ENCODE measurements at regions not wholly inside any gene's neighbourhood (a gene's known extent, or its start where the extent isn't known, plus 50 kb on each side); places are given as distances from the start of the nearest gene placed in this dataset.

DNA sequence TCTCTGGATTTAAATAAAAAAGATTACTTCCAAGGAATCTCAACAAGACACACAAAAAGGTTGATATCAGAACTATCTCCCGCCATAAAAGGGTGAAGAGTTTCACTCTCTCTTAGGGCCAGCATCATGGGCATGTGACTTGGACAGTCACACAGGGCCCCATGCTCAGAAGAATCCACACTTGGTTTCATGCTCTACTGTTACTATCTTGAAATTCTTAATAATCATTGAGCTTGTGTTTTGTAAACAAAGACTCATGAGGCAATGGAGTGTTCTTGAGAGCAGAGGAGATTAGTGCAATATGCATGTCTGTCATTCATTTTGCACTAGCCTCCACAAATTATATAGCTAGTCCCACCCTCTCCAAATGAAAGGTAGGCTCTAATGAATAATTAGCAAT lies 58.4 kb downstream of the HMHB1 start:
- peaks cover 44% of the 10 kb centered on the region for H3K4me1 Mint-ChIP-seq (ENCODE audit: unreplicated experiment)
- H3K36me3 Mint-ChIP-seq: peaks cover 4% of the 10 kb centered on the region
- no peak overlapping the region for H3K4me3 Mint-ChIP-seq
- no peaks in the 10 kb centered on the region for H3K27me3 Mint-ChIP-seq
- H3K9me3 Mint-ChIP-seq: no peaks in the 10 kb centered on the region
- TF ChIP-seq, protein P1, sequence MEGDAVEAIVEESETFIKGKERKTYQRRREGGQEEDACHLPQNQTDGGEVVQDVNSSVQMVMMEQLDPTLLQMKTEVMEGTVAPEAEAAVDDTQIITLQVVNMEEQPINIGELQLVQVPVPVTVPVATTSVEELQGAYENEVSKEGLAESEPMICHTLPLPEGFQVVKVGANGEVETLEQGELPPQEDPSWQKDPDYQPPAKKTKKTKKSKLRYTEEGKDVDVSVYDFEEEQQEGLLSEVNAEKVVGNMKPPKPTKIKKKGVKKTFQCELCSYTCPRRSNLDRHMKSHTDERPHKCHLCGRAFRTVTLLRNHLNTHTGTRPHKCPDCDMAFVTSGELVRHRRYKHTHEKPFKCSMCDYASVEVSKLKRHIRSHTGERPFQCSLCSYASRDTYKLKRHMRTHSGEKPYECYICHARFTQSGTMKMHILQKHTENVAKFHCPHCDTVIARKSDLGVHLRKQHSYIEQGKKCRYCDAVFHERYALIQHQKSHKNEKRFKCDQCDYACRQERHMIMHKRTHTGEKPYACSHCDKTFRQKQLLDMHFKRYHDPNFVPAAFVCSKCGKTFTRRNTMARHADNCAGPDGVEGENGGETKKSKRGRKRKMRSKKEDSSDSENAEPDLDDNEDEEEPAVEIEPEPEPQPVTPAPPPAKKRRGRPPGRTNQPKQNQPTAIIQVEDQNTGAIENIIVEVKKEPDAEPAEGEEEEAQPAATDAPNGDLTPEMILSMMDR (conservative IDR thresholded peaks at IDR 0.05): no peak
- DNase-seq (ENCODE audit: extremely low spot score, unreplicated experiment): no peak
- H3K27ac Mint-ChIP-seq: peak overlapping the region; percentile 27

DNA sequence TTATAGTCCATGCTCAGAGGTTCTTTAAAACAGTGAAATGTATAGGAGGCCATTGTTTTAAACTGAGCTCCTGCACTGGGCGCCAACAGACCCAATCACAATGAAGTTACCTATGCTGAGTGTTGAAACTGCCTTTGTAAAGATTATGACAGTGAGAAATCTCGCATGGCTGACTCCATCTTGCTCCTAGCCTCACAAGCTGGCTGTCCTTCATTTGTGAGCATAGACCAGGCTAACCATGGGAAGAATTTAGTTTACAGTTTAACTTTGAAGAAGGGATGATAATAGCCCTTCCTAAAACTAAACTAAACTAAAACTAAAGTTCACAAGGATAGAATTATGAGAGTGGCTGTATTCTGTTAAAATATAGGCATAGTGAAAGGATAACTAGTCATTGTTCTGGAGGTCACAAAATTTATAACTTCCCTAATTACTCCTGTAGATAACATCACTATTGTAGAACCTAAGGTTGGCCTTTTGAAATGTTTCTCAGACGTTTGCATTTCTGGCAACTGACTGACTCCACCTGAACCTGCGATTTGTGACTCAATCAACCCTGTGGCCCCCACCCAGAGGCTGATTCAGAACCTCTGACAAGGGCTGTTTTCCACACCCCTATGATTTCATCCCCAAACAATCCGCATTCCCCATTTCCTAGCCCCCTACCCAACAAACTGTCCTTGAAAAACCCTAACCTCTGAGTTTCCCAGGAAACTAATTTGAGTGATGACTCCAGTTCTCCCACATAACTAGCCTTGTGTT lies 59.1 kb downstream of the HMHB1 start:
- peaks cover 4% of the 10 kb centered on the region for H3K36me3 Mint-ChIP-seq
- no peaks in the 10 kb centered on the region for H3K27me3 Mint-ChIP-seq
- peaks cover 40% of the 10 kb centered on the region for H3K4me1 Mint-ChIP-seq (ENCODE audit: unreplicated experiment)
- no peak for DNase-seq (ENCODE audit: extremely low spot score, unreplicated experiment)
- peak overlapping the region; percentile 42 for H3K4me3 Mint-ChIP-seq
- peak overlapping the region; percentile 82 for H3K27ac Mint-ChIP-seq
- no peaks in the 10 kb centered on the region for H3K9me3 Mint-ChIP-seq
- TF ChIP-seq, protein P1 (conservative IDR thresholded peaks at IDR 0.05): no peak

DNA sequence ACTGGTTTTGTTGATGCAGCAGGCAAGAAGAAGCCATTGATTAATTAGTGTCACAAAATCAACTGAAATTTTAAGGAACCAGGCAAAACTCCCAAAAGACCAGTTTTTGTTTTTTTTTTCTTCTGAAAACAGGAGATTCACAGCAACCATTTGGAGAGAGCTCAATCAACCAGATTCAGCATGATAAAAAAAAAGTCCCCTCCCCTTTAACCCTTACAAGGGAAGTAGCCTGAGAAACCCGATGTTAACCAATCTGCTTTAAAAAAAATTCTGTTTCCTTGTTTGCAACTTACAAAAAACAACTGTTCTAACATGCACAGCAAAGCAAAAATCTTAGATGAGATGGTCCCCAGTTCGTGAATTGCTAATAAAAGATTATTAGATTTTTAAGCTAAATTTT lies 59.7 kb downstream of the HMHB1 start:
- Mint-ChIP-seq H3K4me3 (peak overlapping the region; percentile 42), H3K36me3 (peaks cover 4% of the 10 kb centered on the region), H3K27me3 (no peaks in the 10 kb centered on the region), H3K9me3 (no peaks in the 10 kb centered on the region), H3K4me1 (ENCODE audit: unreplicated experiment) (peaks cover 36% of the 10 kb centered on the region), H3K27ac (peak overlapping the region; percentile 82)
- DNase-seq (ENCODE audit: extremely low spot score, unreplicated experiment): no peak
- TF ChIP-seq, protein P1 (conservative IDR thresholded peaks at IDR 0.05): no peak

DNA sequence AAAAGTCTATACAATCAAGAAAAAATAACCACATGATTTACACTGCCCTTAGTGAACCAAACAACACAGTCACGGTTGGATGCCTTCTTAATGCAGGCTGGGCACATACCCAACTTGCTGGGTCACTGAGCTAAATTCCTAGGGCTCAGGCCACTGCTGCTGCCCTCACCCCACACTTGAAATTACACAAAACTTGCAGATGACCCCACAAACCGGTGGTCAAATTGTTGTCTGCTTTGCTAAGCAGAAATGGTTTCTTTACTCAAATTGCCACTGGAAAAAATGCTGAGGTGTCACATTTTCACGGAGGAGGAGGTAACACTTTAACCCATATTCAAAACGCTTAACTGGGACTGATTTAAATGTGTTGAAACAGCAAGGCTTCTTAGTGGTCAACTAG lies 62.4 kb downstream of the HMHB1 start:
- H3K4me3 Mint-ChIP-seq: no peak overlapping the region
- H3K4me1 Mint-ChIP-seq (ENCODE audit: unreplicated experiment): peaks cover 40% of the 10 kb centered on the region
- no peaks in the 10 kb centered on the region for H3K27me3 Mint-ChIP-seq
- TF ChIP-seq, protein P1 (conservative IDR thresholded peaks at IDR 0.05): no peak
- no peak for DNase-seq (ENCODE audit: extremely low spot score, unreplicated experiment)
- H3K27ac Mint-ChIP-seq: no peak overlapping the region
- peaks cover 4% of the 10 kb centered on the region for H3K36me3 Mint-ChIP-seq
- H3K9me3 Mint-ChIP-seq: no peaks in the 10 kb centered on the region

DNA sequence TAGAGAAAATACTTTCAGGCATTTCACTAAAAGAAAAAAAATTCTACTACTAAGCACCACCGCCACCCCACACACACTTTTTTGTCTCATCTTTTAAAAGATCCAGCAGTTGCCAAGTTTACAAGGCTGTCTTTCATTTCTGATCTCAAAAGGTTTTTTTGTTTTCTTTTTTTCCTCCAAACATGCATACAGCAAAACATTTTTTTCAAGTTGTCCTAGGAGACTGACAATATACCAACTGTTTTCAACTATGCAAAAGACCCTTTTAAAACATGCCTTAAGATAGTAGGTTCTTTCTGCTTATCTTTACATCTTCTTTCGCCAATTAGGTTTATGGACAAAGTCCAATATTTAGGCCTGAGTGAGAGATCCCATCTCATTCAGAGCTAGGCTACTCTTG lies 65.2 kb downstream of the HMHB1 start:
- H3K4me3 Mint-ChIP-seq: no peak overlapping the region
- TF ChIP-seq, protein P1 (conservative IDR thresholded peaks at IDR 0.05): no peak
- no peaks in the 10 kb centered on the region for H3K27me3 Mint-ChIP-seq
- no peak overlapping the region for H3K27ac Mint-ChIP-seq
- H3K4me1 Mint-ChIP-seq (ENCODE audit: unreplicated experiment): peaks cover 18% of the 10 kb centered on the region
- no peaks in the 10 kb centered on the region for H3K9me3 Mint-ChIP-seq
- H3K36me3 Mint-ChIP-seq: no peaks in the 10 kb centered on the region
- DNase-seq (ENCODE audit: extremely low spot score, unreplicated experiment): no peak

All from type B pancreatic cell (in vitro differentiated cells).